Activated CD4-positive, alpha-beta memory T cell treated with anti-CD3 and anti-CD28 coated beads for 36 hours (primary cell): ENCODE measurements at regions not wholly inside any gene's neighbourhood (a gene's known extent, or its start where the extent isn't known, plus 50 kb on each side); places are given as distances from the start of the nearest gene placed in this dataset.

Source experiments
- CTCF ChIA-PET: fragments of 350-600 bp; sonication (Branson Sonifier 250); formaldehyde crosslinking; loops from one replicate; lab custom pipeline; 2021; ENCODE audit warnings: antibody characterized with exemption, inconsistent platforms; lab: Charles Lee
- POLR2A ChIA-PET: fragments of 350-600 bp; sonication (Branson Sonifier 250); formaldehyde crosslinking; loops from one replicate; lab custom pipeline; 2021; ENCODE audit warnings: antibody characterized with exemption; lab: Charles Lee
- DNase-seq: peaks from one replicate; pipeline ENCODE4 v3.0.0-alpha.2; 2020
- H3K27ac Mint-ChIP-seq: one replicate; pipeline ENCODE4 v1.8.0; 2021; ENCODE audit warnings: mixed read lengths
- H3K27me3 Mint-ChIP-seq: one replicate; pipeline ENCODE4 v1.8.0; 2021; ENCODE audit warnings: mixed read lengths
- H3K36me3 Mint-ChIP-seq: one replicate; pipeline ENCODE4 v1.8.0; 2021; ENCODE audit warnings: mixed read lengths
- H3K4me1 Mint-ChIP-seq: one replicate; pipeline ENCODE4 v1.8.0; 2021; ENCODE audit warnings: low read depth, mixed read lengths
- H3K4me3 Mint-ChIP-seq: one replicate; pipeline ENCODE4 v1.8.0; 2021; ENCODE audit warnings: mild to moderate bottlenecking, mixed read lengths
- H3K9me3 Mint-ChIP-seq: one replicate; pipeline ENCODE4 v1.8.0; 2021; ENCODE audit warnings: mixed read lengths
- intact Hi-C: fragments of 100-400 bp; cut with micrococcal nuclease; formaldehyde crosslinking; loops from one replicate; pipeline ENCODE4 v1.15.1; 2023

GRCh38 chr2:143877056-143877455 is 642.9 kb downstream of the ZEB2 start:
- Mint-ChIP-seq H3K9me3 (peaks cover 4% of the 10 kb centered on the region), H3K27me3 (peaks cover 6% of the 10 kb centered on the region), H3K36me3 (no peaks in the 10 kb centered on the region), H3K4me3 (no peak overlapping the region), H3K4me1 (peaks cover 16% of the 10 kb centered on the region), H3K27ac (no peak overlapping the region)
- intact Hi-C loops: no loop called here
- POLR2A ChIA-PET: no interaction called here
- CTCF ChIA-PET: no interaction called here
- DNase-seq: no peak

DNA sequence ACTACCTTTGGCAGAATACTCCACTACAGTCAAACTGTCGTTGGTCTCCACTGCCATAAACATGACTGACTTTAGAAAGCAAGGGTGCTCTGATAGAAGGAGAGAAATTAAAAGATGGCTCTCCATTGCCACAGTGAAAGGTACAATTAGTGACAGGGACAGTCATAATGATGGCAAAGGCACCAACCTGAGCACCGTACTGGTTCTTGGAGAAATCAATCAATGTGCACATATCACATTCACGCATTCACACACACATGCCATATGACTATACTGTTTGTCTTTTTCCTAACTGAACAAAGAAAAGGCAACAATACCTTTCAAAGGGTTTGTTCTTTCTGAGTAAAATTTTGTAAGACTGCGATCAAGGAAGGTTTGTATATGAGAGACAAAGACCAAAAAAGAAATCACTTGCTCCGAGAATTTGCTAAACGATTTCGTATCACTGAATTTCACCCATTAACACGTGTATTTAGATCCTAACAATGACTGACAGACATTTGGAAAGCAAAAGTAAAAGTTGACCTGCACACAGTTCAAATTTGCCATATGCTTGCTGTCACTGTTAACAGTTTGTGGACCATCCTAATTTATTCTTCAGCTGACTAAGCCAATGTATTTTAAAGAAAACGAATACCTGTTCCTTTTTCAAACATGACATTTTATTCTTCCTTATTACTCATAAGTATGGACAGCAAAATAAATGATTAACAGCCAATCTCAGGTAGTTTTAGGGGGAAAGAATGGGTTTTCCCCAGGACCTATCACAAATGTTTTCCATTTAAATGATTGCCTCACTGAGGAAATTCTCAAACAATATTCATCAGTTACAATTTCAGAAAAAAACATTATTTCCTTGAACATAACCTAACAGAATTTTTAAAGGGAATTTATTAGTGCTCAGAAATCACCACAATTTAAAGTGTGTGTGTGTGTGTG is 644.4 kb downstream of the ZEB2 start:
- intact Hi-C loops: no loop called here
- CTCF ChIA-PET: interaction anchor here (0.6 kb wide), 1 partner anchor 579 kb away, joined by 3 read pairs; no protein-coding TSS in a partner anchor
- no peaks in the 10 kb centered on the region for H3K36me3 Mint-ChIP-seq
- H3K27me3 Mint-ChIP-seq: peaks cover 2% of the 10 kb centered on the region
- H3K4me3 Mint-ChIP-seq: no peak overlapping the region
- H3K4me1 Mint-ChIP-seq: peaks cover 16% of the 10 kb centered on the region
- no peak overlapping the region for H3K27ac Mint-ChIP-seq
- H3K9me3 Mint-ChIP-seq: peaks cover 12% of the 10 kb centered on the region
- POLR2A ChIA-PET: no interaction called here
- DNase-seq: no peak

- Mint-ChIP-seq H3K36me3 (peaks cover 2% of the 10 kb centered on the region), H3K4me3 (no peak overlapping the region), H3K4me1 (peaks cover 16% of the 10 kb centered on the region), H3K9me3 (peaks cover 22% of the 10 kb centered on the region), H3K27ac (no peak overlapping the region), H3K27me3 (no peaks in the 10 kb centered on the region)
- DNase-seq: no peak
- ChIA-PET CTCF (no interaction called here), POLR2A (no interaction called here)
- intact Hi-C loops: no loop called here
Observed at GRCh38 chr2:143873886-143874285, 646.0 kb downstream of the ZEB2 start.

- no peak overlapping the region for H3K4me3 Mint-ChIP-seq
Observed at GRCh38 chr2:143870696-143871095, 649.2 kb downstream of the ZEB2 start.

GRCh38 chr2:143856978-143857377 is 662.9 kb downstream of the ZEB2 start:
- intact Hi-C loops: no loop called here
- Mint-ChIP-seq H3K9me3 (no peaks in the 10 kb centered on the region), H3K27me3 (no peaks in the 10 kb centered on the region), H3K4me1 (no peaks in the 10 kb centered on the region), H3K27ac (no peak overlapping the region), H3K4me3 (no peak overlapping the region), H3K36me3 (no peaks in the 10 kb centered on the region)
- POLR2A ChIA-PET: no interaction called here
- CTCF ChIA-PET: no interaction called here
- no peak for DNase-seq

More at GRCh38 chr2:143870696-143871095, 649.2 kb downstream of the ZEB2 start:
- H3K4me1 Mint-ChIP-seq: peaks cover 4% of the 10 kb centered on the region
- no peak for DNase-seq
- H3K27me3 Mint-ChIP-seq: no peaks in the 10 kb centered on the region
- intact Hi-C loops: no loop called here
- peaks cover 23% of the 10 kb centered on the region for H3K9me3 Mint-ChIP-seq
- no peak overlapping the region for H3K27ac Mint-ChIP-seq
- peaks cover 2% of the 10 kb centered on the region for H3K36me3 Mint-ChIP-seq
- POLR2A ChIA-PET: no interaction called here
- CTCF ChIA-PET: no interaction called here

DNA sequence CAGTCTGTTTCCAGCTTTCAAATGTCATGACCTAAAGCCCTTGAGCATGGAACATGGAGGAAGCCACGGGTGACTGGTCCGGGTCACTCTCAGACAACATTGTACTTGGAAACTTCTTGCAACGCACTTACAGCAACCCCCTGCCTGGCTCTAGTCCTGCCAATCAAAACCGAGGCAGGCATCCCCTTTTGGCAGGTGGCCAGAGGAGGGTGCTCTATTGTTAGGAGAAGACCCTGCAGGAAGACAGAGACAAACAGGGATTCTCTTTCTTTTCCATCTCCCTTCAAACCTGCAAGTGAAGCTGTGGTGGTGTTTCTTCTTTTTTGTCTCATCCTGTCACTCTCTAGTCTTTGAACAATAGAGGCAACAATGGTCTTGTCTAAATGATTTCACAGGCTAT is 667.2 kb downstream of the ZEB2 start:
- ChIA-PET POLR2A (interaction anchor here (0.6 kb wide), 1 partner anchor 145 kb away, joined by 3 read pairs; no protein-coding TSS in a partner anchor), CTCF (no interaction called here)
- Mint-ChIP-seq H3K27me3 (peaks cover 7% of the 10 kb centered on the region), H3K4me1 (no peaks in the 10 kb centered on the region), H3K4me3 (no peak overlapping the region), H3K27ac (no peak overlapping the region), H3K36me3 (no peaks in the 10 kb centered on the region), H3K9me3 (no peaks in the 10 kb centered on the region)
- intact Hi-C loops: no loop called here
- no peak for DNase-seq

- Mint-ChIP-seq H3K27ac (no peak overlapping the region), H3K27me3 (peaks cover 16% of the 10 kb centered on the region), H3K9me3 (no peaks in the 10 kb centered on the region), H3K4me1 (peaks cover 3% of the 10 kb centered on the region), H3K36me3 (no peaks in the 10 kb centered on the region), H3K4me3 (no peak overlapping the region)
- intact Hi-C loops: no loop called here
- ChIA-PET POLR2A (no interaction called here), CTCF (no interaction called here)
- DNase-seq: no peak
Observed at GRCh38 chr2:143850084-143850483, 669.8 kb downstream of the ZEB2 start.

GRCh38 chr2:143847257-143847656 is 672.7 kb downstream of the ZEB2 start:
- intact Hi-C loops: no loop called here
- H3K9me3 Mint-ChIP-seq: no peaks in the 10 kb centered on the region
- H3K4me3 Mint-ChIP-seq: no peak overlapping the region
- POLR2A ChIA-PET: no interaction called here
- DNase-seq: no peak
- no peaks in the 10 kb centered on the region for H3K36me3 Mint-ChIP-seq
- CTCF ChIA-PET: no interaction called here
- H3K27me3 Mint-ChIP-seq: peaks cover 19% of the 10 kb centered on the region
- peaks cover 3% of the 10 kb centered on the region for H3K4me1 Mint-ChIP-seq
- no peak overlapping the region for H3K27ac Mint-ChIP-seq

DNA sequence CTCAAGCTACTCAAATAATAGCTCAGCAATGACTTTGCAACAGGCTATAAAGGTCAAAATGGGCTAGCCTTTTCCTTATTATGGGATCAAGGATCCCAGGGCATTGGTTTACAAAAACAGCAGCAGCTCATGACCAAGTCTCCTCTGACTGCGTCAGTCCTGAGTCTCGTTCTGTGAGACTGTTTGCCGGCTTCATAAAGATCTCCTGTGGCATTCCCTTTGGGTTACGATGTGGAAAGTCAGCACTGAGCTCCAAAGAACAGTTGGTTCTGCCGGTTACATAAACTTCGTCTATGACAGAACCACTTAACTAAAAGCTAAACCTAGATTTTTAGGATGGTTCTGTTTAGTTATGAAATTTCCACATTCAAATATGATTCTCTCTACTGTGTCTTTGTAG is 674.9 kb downstream of the ZEB2 start:
- Mint-ChIP-seq H3K9me3 (no peaks in the 10 kb centered on the region), H3K4me3 (no peak overlapping the region), H3K27me3 (peaks cover 17% of the 10 kb centered on the region), H3K36me3 (no peaks in the 10 kb centered on the region), H3K27ac (no peak overlapping the region), H3K4me1 (peaks cover 3% of the 10 kb centered on the region)
- POLR2A ChIA-PET: no interaction called here
- no peak for DNase-seq
- CTCF ChIA-PET: interaction anchor here (1.1 kb wide), 1 partner anchor 10 kb away, joined by 3 read pairs; no protein-coding TSS in a partner anchor
- intact Hi-C loops: no loop called here

GRCh38 chr2:143843686-143844085 is 676.2 kb downstream of the ZEB2 start:
- intact Hi-C loops: no loop called here
- Mint-ChIP-seq H3K4me3 (no peak overlapping the region), H3K4me1 (peaks cover 3% of the 10 kb centered on the region), H3K27ac (no peak overlapping the region), H3K27me3 (peaks cover 16% of the 10 kb centered on the region), H3K9me3 (no peaks in the 10 kb centered on the region), H3K36me3 (no peaks in the 10 kb centered on the region)
- POLR2A ChIA-PET: no interaction called here
- CTCF ChIA-PET: no interaction called here
- no peak for DNase-seq

- Mint-ChIP-seq H3K36me3 (no peaks in the 10 kb centered on the region), H3K4me1 (peaks cover 3% of the 10 kb centered on the region), H3K9me3 (no peaks in the 10 kb centered on the region), H3K4me3 (no peak overlapping the region), H3K27ac (no peak overlapping the region), H3K27me3 (peaks cover 16% of the 10 kb centered on the region)
- ChIA-PET POLR2A (no interaction called here), CTCF (no interaction called here)
- intact Hi-C loops: no loop called here
- no peak for DNase-seq
Observed at GRCh38 chr2:143842836-143843235, 677.1 kb downstream of the ZEB2 start.

GRCh38 chr2:143841935-143842334 is 678.0 kb downstream of the ZEB2 start:
- POLR2A ChIA-PET: no interaction called here
- H3K27ac Mint-ChIP-seq: no peak overlapping the region
- intact Hi-C loops: no loop called here
- no peak for DNase-seq
- CTCF ChIA-PET: no interaction called here
- H3K4me1 Mint-ChIP-seq: peaks cover 3% of the 10 kb centered on the region
- no peaks in the 10 kb centered on the region for H3K9me3 Mint-ChIP-seq
- no peaks in the 10 kb centered on the region for H3K36me3 Mint-ChIP-seq
- H3K4me3 Mint-ChIP-seq: no peak overlapping the region
- H3K27me3 Mint-ChIP-seq: peaks cover 13% of the 10 kb centered on the region

- no peaks in the 10 kb centered on the region for H3K9me3 Mint-ChIP-seq
- H3K4me1 Mint-ChIP-seq: peaks cover 2% of the 10 kb centered on the region
- no peak for DNase-seq
- intact Hi-C loops: no loop called here
- peaks cover 9% of the 10 kb centered on the region for H3K27me3 Mint-ChIP-seq
- ChIA-PET CTCF (no interaction called here), POLR2A (no interaction called here)
- H3K36me3 Mint-ChIP-seq: no peaks in the 10 kb centered on the region
- H3K4me3 Mint-ChIP-seq: no peak overlapping the region
- H3K27ac Mint-ChIP-seq: no peak overlapping the region
Observed at GRCh38 chr2:143840601-143841000, 679.3 kb downstream of the ZEB2 start.
